ENCODE measurements at regions not wholly inside any gene's neighbourhood (a gene's known extent, or its start where the extent isn't known, plus 50 kb on each side); places are given as distances from the start of the nearest gene placed in this dataset.

DNA sequence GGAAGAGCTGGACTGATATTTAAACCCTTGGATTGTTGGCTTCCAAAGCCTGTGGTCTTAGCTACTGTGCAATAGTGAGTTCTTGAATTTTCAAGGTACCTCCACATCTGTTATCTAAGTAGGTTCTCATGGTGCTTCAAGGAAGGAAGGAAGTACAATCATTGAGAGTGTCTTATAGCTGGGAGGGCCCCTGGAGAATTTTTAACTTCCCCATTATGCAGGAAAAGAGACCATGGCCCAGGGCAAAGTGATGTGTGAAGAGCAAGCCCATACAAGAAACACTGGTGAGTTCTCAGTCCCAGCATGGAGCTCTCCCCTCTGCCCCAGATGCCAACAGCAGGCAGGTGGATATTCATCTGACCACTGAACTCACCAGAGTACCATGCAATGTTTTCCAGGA is 169.0 kb upstream of the IRX6 start:
- CTCF ChIA-PET: no interaction called here
- Histone ChIP-seq H3K4me2 (ENCODE audit: insufficient read depth, low read length) (no peak overlapping the region), H3K27me3 (ENCODE audit: control insufficient read depth in 2 of 2, insufficient read depth in 2 of 2, low read length in 2 of 2) (no peaks in the 10 kb centered on the region), H2AFZ (ENCODE audit: low read depth, low read length) (no peak overlapping the region), H3K4me3 (replicated peaks in 1 of 3; ENCODE audit: insufficient read depth in 1 of 3, low read depth in 1 of 3, low read length in 3 of 3) (no peak overlapping the region), H3K79me2 (ENCODE audit: control insufficient read depth, insufficient read depth, low read length) (no peaks in the 10 kb centered on the region), H3K27ac (ENCODE audit: insufficient read depth, low read depth, low read length) (no peak overlapping the region), H4K20me1 (replicated peaks; ENCODE audit: control insufficient read depth, extremely low read depth, insufficient read depth, low read length) (no peaks in the 10 kb centered on the region), H3K9me1 (replicated peaks; ENCODE audit: control insufficient read depth, extremely low read depth, insufficient read depth, low read length) (no peaks in the 10 kb centered on the region), H3K9ac (replicated peaks; ENCODE audit: extremely low read depth, insufficient read depth, low read length) (no peak overlapping the region), H3K4me1 (ENCODE audit: control insufficient read depth, extremely low read depth, insufficient read depth, low read length) (no peaks in the 10 kb centered on the region), H3K36me3 (ENCODE audit: control insufficient read depth in 2 of 2, extremely low read depth in 1 of 2, insufficient read depth in 2 of 2, low read length in 2 of 2) (no peaks in the 10 kb centered on the region), H3K9me3 (replicated peaks; ENCODE audit: control insufficient read depth, insufficient read depth, low read length) (no peaks in the 10 kb centered on the region)
- FAIRE-seq (no peak), DNase-seq (ENCODE audit: low read depth, low spot score) (no peak)
- intact Hi-C loops (cut with micrococcal nuclease): no loop called here
- no peak for TF ChIP-seq GATA2 (IDR thresholded peaks at IDR 0.05; ENCODE audit: insufficient read depth, insufficient read length, low read depth, low read length)
- TF ChIP-seq, protein P1, sequence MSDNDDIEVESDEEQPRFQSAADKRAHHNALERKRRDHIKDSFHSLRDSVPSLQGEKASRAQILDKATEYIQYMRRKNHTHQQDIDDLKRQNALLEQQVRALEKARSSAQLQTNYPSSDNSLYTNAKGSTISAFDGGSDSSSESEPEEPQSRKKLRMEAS (IDR thresholded peaks at IDR 0.05; ENCODE audit: insufficient read depth, insufficient read length): no peak
- no TSS peak for BruUV-seq (replicated peaks)
- POLR2A ChIA-PET: no interaction called here
- dilution Hi-C loops (cut with MboI; ENCODE audit: extremely low pct_ligation_motif_present, low sequenced_read_pairs): no loop called here

DNA sequence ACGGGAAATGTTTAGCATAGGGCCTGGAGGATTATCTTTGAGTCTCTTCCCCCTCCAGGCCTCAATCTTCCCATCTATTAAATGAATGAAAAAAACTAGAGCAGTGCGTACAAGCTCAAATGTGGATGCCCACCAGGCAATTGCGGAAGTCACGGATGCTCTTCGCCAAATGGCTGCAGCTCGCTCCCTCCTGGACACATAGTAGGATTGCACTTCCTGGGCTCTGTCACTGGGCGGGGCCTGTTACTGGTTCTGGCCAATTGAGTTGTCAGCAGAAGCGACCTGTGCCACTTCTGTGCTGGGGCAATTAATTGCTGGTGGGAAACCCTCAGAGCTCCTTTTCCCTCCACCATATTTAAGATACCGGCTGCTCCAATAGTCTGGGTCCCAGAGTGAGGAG is 168.2 kb upstream of the IRX6 start:
- dilution Hi-C loops (cut with MboI; ENCODE audit: extremely low pct_ligation_motif_present, low sequenced_read_pairs) (no loop called here), intact Hi-C loops (cut with micrococcal nuclease) (no loop called here)
- BruUV-seq (replicated peaks): no TSS peak
- no peak overlapping the region for H3K4me2 ChIP-seq (ENCODE audit: insufficient read depth, low read length)
- no peak for DNase-seq (ENCODE audit: low read depth, low spot score)
- H3K36me3 ChIP-seq (ENCODE audit: control insufficient read depth in 2 of 2, extremely low read depth in 1 of 2, insufficient read depth in 2 of 2, low read length in 2 of 2): no peaks in the 10 kb centered on the region
- H3K27me3 ChIP-seq (ENCODE audit: control insufficient read depth in 2 of 2, insufficient read depth in 2 of 2, low read length in 2 of 2): no peaks in the 10 kb centered on the region
- no peak overlapping the region for H2AFZ ChIP-seq (ENCODE audit: low read depth, low read length)
- ChIA-PET CTCF (no interaction called here), POLR2A (no interaction called here)
- no peaks in the 10 kb centered on the region for H3K9me3 ChIP-seq (replicated peaks; ENCODE audit: control insufficient read depth, insufficient read depth, low read length)
- TF ChIP-seq, protein P1 (IDR thresholded peaks at IDR 0.05; ENCODE audit: insufficient read depth, insufficient read length): no peak
- TF ChIP-seq GATA2 (IDR thresholded peaks at IDR 0.05; ENCODE audit: insufficient read depth, insufficient read length, low read depth, low read length) (no peak), POLR2AphosphoS5 (IDR thresholded peaks at IDR 0.05; ENCODE audit: insufficient read depth, low read depth, low read length) (no peak), POLR2A (IDR thresholded peaks at IDR 0.05; ENCODE audit: low read depth, low read length) (no peak), JUN (IDR thresholded peaks at IDR 0.05; ENCODE audit: borderline replicate concordance, insufficient read depth, insufficient read length, low read depth) (no peak), MYC (IDR thresholded peaks at IDR 0.05; ENCODE audit: low read depth, low read length) (no peak), FOS (IDR thresholded peaks at IDR 0.05; ENCODE audit: borderline replicate concordance, insufficient read depth, low read length) (no peak), EZH2 (IDR thresholded peaks at IDR 0.05; ENCODE audit: borderline replicate concordance, low read depth, low read length, severe bottlenecking) (no peak)
- TF ChIP-seq, protein P2, sequence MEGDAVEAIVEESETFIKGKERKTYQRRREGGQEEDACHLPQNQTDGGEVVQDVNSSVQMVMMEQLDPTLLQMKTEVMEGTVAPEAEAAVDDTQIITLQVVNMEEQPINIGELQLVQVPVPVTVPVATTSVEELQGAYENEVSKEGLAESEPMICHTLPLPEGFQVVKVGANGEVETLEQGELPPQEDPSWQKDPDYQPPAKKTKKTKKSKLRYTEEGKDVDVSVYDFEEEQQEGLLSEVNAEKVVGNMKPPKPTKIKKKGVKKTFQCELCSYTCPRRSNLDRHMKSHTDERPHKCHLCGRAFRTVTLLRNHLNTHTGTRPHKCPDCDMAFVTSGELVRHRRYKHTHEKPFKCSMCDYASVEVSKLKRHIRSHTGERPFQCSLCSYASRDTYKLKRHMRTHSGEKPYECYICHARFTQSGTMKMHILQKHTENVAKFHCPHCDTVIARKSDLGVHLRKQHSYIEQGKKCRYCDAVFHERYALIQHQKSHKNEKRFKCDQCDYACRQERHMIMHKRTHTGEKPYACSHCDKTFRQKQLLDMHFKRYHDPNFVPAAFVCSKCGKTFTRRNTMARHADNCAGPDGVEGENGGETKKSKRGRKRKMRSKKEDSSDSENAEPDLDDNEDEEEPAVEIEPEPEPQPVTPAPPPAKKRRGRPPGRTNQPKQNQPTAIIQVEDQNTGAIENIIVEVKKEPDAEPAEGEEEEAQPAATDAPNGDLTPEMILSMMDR (IDR thresholded peaks at IDR 0.05; ENCODE audit: extremely low read depth in 1 of 2, insufficient read depth in 1 of 2, low read depth in 1 of 2, low read length in 2 of 2): no peak
- no peaks in the 10 kb centered on the region for H3K9me1 ChIP-seq (replicated peaks; ENCODE audit: control insufficient read depth, extremely low read depth, insufficient read depth, low read length)
- no peaks in the 10 kb centered on the region for H4K20me1 ChIP-seq (replicated peaks; ENCODE audit: control insufficient read depth, extremely low read depth, insufficient read depth, low read length)
- no peak overlapping the region for H3K27ac ChIP-seq (ENCODE audit: insufficient read depth, low read depth, low read length)
- H3K4me3 ChIP-seq (replicated peaks in 1 of 3; ENCODE audit: insufficient read depth in 1 of 3, low read depth in 1 of 3, low read length in 3 of 3): no peak overlapping the region
- H3K79me2 ChIP-seq (ENCODE audit: control insufficient read depth, insufficient read depth, low read length): no peaks in the 10 kb centered on the region
- H3K4me1 ChIP-seq (ENCODE audit: control insufficient read depth, extremely low read depth, insufficient read depth, low read length): no peaks in the 10 kb centered on the region
- no peak overlapping the region for H3K9ac ChIP-seq (replicated peaks; ENCODE audit: extremely low read depth, insufficient read depth, low read length)
- FAIRE-seq: no peak

All from endothelial cell of umbilical vein (primary cell).